Astrocyte of the spinal cord (primary cell): ENCODE measurements at regions not wholly inside any gene's neighbourhood (a gene's known extent, or its start where the extent isn't known, plus 50 kb on each side); places are given as distances from the start of the nearest gene placed in this dataset.
"Not testable (repeated sequence)": the region's sequence is repeated elsewhere in the genome, so short reads cannot be mapped to it uniquely, and the experiment has no call there.

Source experiments
- DNase-seq: peaks from one replicate; pipeline ENCODE4 v3.0.0; 2011; ENCODE audit warnings: low read depth, low spot score
- H3K4me3 ChIP-seq: 2 replicates; pipeline ENCODE4 v1.5.1; 2011; ENCODE audit warnings: low read depth, mild to moderate bottlenecking, low read length, moderate library complexity
- in situ Hi-C: cut with HindIII; loops from 2 replicates; pipeline ENCODE4 v1.10.0; 2017; ENCODE audit warnings: low sequenced_read_pairs
- TF ChIP-seq, protein P1 (sequence below): IDR thresholded peaks from 2 replicates; pipeline ENCODE4 v1.5.1; 2012; ENCODE audit warnings: low read depth, mild to moderate bottlenecking, low read length, inconsistent platforms

DNA sequence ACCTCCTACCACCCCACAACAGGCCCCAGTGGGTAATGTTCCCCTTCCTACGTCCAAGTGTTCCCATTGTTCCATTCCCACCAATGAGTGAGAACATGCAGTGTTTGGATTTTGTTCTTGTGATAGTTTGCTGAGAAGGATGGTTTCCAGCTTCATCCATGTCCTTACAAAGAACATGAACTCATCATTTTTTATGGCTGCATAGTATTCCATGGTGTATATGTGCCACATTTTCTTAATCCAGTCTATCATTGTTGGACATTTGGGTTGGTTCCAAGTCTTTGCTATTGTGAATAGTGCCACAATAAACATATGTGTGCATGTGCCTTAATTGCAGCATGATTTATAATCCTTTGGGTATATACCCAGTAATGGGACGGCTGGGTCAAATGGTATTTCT is 81.6 kb downstream of the P2RY10 start:
- H3K4me3 ChIP-seq, DNase-seq, in situ Hi-C loops: not testable (repeated sequence)

DNA sequence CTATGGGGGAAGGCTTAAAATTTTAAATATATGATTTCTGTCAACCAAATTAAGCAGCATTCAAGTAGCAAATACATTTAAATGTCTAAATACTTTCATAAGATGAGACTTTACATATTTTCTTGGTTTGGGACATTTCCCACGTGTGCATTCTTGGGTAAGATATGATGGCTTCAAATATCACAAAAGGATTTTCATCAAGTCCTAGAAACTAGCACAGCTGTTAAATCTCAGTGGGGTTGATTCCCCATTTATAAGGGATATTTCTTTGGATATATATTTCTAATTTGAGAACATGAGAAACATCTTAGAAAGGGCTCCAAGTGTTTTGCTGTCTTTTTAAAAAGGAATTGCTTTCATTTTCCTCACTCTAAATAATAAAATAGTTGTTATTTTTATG is 90.2 kb downstream of the P2RY10 start:
- TF ChIP-seq, protein P1, sequence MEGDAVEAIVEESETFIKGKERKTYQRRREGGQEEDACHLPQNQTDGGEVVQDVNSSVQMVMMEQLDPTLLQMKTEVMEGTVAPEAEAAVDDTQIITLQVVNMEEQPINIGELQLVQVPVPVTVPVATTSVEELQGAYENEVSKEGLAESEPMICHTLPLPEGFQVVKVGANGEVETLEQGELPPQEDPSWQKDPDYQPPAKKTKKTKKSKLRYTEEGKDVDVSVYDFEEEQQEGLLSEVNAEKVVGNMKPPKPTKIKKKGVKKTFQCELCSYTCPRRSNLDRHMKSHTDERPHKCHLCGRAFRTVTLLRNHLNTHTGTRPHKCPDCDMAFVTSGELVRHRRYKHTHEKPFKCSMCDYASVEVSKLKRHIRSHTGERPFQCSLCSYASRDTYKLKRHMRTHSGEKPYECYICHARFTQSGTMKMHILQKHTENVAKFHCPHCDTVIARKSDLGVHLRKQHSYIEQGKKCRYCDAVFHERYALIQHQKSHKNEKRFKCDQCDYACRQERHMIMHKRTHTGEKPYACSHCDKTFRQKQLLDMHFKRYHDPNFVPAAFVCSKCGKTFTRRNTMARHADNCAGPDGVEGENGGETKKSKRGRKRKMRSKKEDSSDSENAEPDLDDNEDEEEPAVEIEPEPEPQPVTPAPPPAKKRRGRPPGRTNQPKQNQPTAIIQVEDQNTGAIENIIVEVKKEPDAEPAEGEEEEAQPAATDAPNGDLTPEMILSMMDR: no peak
- in situ Hi-C loops: no loop called here
- no peak for DNase-seq
- no peak overlapping the region for H3K4me3 ChIP-seq

- DNase-seq: no peak
- in situ Hi-C loops: no loop called here
- no peak overlapping the region for H3K4me3 ChIP-seq
- TF ChIP-seq, protein P1: no peak
These were observed 91.1 kb downstream of the P2RY10 start for GRCh38 chrX:79036157-79036880.

DNA sequence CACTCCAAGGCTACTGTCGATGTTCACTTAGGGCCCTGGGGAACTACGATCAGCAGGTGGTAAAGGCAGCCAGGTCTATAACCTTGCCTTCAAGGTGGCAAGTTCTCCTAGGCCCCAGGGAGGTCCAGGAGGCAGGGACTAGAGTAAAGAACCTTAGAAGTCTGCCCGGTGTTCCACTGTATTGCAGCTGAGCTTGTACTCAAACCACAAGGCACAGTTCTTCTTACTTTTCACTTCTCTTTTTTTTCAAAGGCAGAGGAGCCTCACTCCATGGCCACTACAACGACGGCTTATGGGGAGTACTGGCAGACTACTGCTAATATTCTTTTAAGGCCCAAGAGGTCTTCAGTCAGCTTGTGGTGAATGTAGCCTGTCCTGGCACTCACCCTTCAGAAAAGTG is 78.8 kb upstream of the GPR174 start:
- H3K4me3 ChIP-seq: no peak overlapping the region
- TF ChIP-seq, protein P1: no peak
- no peak for DNase-seq
- in situ Hi-C loops: no loop called here

GRCh38 chrX:79078114-79078513 is 66.4 kb upstream of the GPR174 start:
- in situ Hi-C loops: no loop called here
- DNase-seq: no peak
- H3K4me3 ChIP-seq: no peak overlapping the region
- TF ChIP-seq, protein P1: no peak

DNA sequence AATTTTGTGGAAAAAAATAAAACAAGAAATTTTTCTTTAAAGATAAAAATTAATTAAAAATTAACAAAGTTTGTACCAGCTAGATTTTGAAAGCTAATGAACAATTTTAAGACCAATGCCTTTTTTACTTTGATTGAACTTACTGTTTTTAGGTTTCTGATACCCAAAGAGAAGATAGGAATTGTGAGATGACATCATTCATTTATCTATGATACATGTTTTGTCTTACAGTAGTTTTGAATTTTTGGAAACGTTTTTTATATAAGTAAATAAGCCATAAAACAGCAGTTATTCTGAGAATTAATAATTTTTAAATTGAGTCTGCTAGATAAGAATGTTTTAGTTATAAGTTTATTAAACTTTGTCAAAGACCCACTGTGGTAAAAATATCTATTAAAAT is 65.0 kb upstream of the GPR174 start:
- H3K4me3 ChIP-seq: no peak overlapping the region
- TF ChIP-seq, protein P1: no peak
- DNase-seq: no peak
- in situ Hi-C loops: no loop called here

DNA sequence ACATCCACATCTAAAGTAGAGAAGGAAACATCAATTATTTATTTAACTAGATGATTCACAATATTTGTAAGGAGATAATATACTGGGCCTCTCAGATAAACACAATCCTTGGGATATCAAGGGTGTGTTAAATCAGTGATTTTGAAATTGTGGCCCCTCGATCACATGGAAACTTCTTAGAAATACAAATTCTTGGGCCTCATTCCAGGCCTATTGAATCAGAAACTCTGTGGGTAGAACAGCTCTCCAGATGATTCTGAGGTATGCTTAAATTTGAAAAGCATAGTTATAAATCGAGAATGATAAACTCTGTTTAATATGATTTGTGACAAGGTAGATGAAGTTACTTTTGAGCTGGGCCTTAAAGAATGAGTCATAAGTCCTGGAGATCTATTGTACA is 64.3 kb upstream of the GPR174 start:
- H3K4me3 ChIP-seq: no peak overlapping the region
- in situ Hi-C loops: no loop called here
- DNase-seq: peak; percentile 4
- TF ChIP-seq, protein P1: no peak
